Vagina (tissue), 2 donors: ENCODE measurements at regions not wholly inside any gene's neighbourhood (a gene's known extent, or its start where the extent isn't known, plus 50 kb on each side); places are given as distances from the start of the nearest gene placed in this dataset.
"Not testable (repeated sequence)": the region's sequence is repeated elsewhere in the genome, so short reads cannot be mapped to it uniquely, and the experiment has no call there.

Experiments
- DNase-seq, 2 donors: peaks; one replicate each; pipeline ENCODE4 v3.0.0-alpha.2; 2017; ENCODE audit errors: extremely low spot score in 2 of 2
- H3K27ac ChIP-seq: fragments of 200-600 bp; sonication (generic); one replicate; pipeline ENCODE4 v1.5.1; 2019
- H3K27me3 ChIP-seq: fragments of 200-600 bp; sonication (generic); one replicate; pipeline ENCODE4 v1.5.1; 2019
- H3K36me3 ChIP-seq, 2 donors: fragments of 200-600 bp; sonication (generic); one replicate each; pipeline ENCODE4 v1.5.1; 2017 to 2019
- H3K4me1 ChIP-seq: fragments of 200-600 bp; sonication (generic); one replicate; pipeline ENCODE4 v1.5.1; 2019
- H3K4me3 ChIP-seq, 2 donors: fragments of 200-600 bp; sonication (generic); 1 replicate in 1 of 2; 2 replicates in 1 of 2; pipeline ENCODE4 v1.5.1; 2016 to 2019
- H3K9me3 ChIP-seq: fragments of 200-600 bp; sonication (generic); one replicate; pipeline ENCODE4 v1.5.1; 2019
- CTCF ChIP-seq, 3 experiments: fragments of 450-650 bp in 2 of 3; fragments of 200-600 bp in 1 of 3; sonication (generic) in 1 of 3; IDR thresholded peaks; one replicate each; pipeline ENCODE4 v1.5.1; 2017 to 2019; ENCODE audit warnings: antibody characterized with exemption in 3 of 3, mild to moderate bottlenecking in 2 of 3, moderate library complexity in 2 of 3
- POLR2A ChIP-seq, 2 donors: fragments of 450-650 bp; IDR thresholded peaks; one replicate each; pipeline ENCODE4 v1.6.1; 2017; ENCODE audit warnings: antibody characterized with exemption in 2 of 2, mild to moderate bottlenecking in 2 of 2, moderate library complexity in 2 of 2
- POLR2AphosphoS5 ChIP-seq, 2 donors: sonication (generic); formaldehyde crosslinking; IDR thresholded peaks; one replicate each; pipeline ENCODE4 v1.9.0; 2017; ENCODE audit warnings: antibody characterized with exemption in 2 of 2, mild to moderate bottlenecking in 2 of 2, low read depth in 1 of 2; ENCODE audit not compliant: insufficient read depth in 1 of 2
- intact Hi-C: fragments of 100-400 bp; cut with DNase I; formaldehyde crosslinking; loops from one replicate; pipeline ENCODE4 v1.15.1; 2023

GRCh38 chr1:221040101-221040500 lies 160.9 kb downstream of the HLX start:
- H3K4me3 ChIP-seq = no peak overlapping the region
- no peaks in the 10 kb centered on the region for H3K4me1 ChIP-seq
- H3K27ac ChIP-seq = no peak overlapping the region
- H3K9me3 ChIP-seq = no peaks in the 10 kb centered on the region
- H3K36me3 ChIP-seq = no peaks in the 10 kb centered on the region
- intact Hi-C loops = no loop called here
- H3K27me3 ChIP-seq = no peaks in the 10 kb centered on the region
- no peak for DNase-seq
- TF ChIP-seq POLR2A (IDR thresholded peaks at IDR 0.05) = no peak
- TF ChIP-seq POLR2AphosphoS5 (IDR thresholded peaks at IDR 0.05; ENCODE audit: insufficient read depth in 1 of 2, low read depth in 1 of 2) = no peak
- TF ChIP-seq CTCF (IDR thresholded peaks at IDR 0.05) = no peak

- Histone ChIP-seq H3K4me3 (no peak overlapping the region), H3K9me3 (no peaks in the 10 kb centered on the region), H3K27me3 (no peaks in the 10 kb centered on the region), H3K4me1 (no peaks in the 10 kb centered on the region), H3K27ac (no peak overlapping the region), H3K36me3 (no peaks in the 10 kb centered on the region)
- intact Hi-C loops = no loop called here
- DNase-seq = no peak
- TF ChIP-seq POLR2AphosphoS5 (IDR thresholded peaks at IDR 0.05; ENCODE audit: insufficient read depth in 1 of 2, low read depth in 1 of 2) = no peak
- TF ChIP-seq CTCF (IDR thresholded peaks at IDR 0.05) = no peak
- TF ChIP-seq POLR2A (IDR thresholded peaks at IDR 0.05) = no peak
Observed at GRCh38 chr1:221040691-221041285, 161.5 kb downstream of the HLX start.

- Histone ChIP-seq H3K4me1 (no peaks in the 10 kb centered on the region), H3K9me3 (no peaks in the 10 kb centered on the region), H3K4me3 (no peak overlapping the region), H3K27ac (no peak overlapping the region), H3K27me3 (no peaks in the 10 kb centered on the region), H3K36me3 (no peaks in the 10 kb centered on the region)
- DNase-seq = no peak
- intact Hi-C loops = no loop called here
- TF ChIP-seq POLR2AphosphoS5 (IDR thresholded peaks at IDR 0.05; ENCODE audit: insufficient read depth in 1 of 2, low read depth in 1 of 2) (no peak), CTCF (IDR thresholded peaks at IDR 0.05) (no peak), POLR2A (IDR thresholded peaks at IDR 0.05) (no peak)
Observed at GRCh38 chr1:221044538-221044937, 165.3 kb downstream of the HLX start.

- Histone ChIP-seq H3K4me1 (no peaks in the 10 kb centered on the region), H3K9me3 (no peaks in the 10 kb centered on the region), H3K27me3 (no peaks in the 10 kb centered on the region), H3K36me3 (no peaks in the 10 kb centered on the region), H3K27ac (no peak overlapping the region), H3K4me3 (no peak overlapping the region)
- DNase-seq = no peak
- TF ChIP-seq POLR2AphosphoS5 (IDR thresholded peaks at IDR 0.05; ENCODE audit: insufficient read depth in 1 of 2, low read depth in 1 of 2) = no peak
- TF ChIP-seq CTCF (IDR thresholded peaks at IDR 0.05) = no peak
- TF ChIP-seq POLR2A (IDR thresholded peaks at IDR 0.05) = no peak
- intact Hi-C loops = no loop called here
Observed at GRCh38 chr1:221045151-221045550, 165.9 kb downstream of the HLX start.

- no peaks in the 10 kb centered on the region for H3K36me3 ChIP-seq
- H3K4me3 ChIP-seq = no peak overlapping the region
- intact Hi-C loops = no loop called here
- no peaks in the 10 kb centered on the region for H3K4me1 ChIP-seq
- TF ChIP-seq POLR2A (IDR thresholded peaks at IDR 0.05) (no peak), CTCF (IDR thresholded peaks at IDR 0.05) (no peak)
- no peak for DNase-seq
- H3K9me3 ChIP-seq = no peaks in the 10 kb centered on the region
- no peak overlapping the region for H3K27ac ChIP-seq
- no peaks in the 10 kb centered on the region for H3K27me3 ChIP-seq
Observed at GRCh38 chr1:221045842-221046831, 166.9 kb downstream of the HLX start.

GRCh38 chr1:221051391-221051790 lies 172.1 kb downstream of the HLX start:
- intact Hi-C loops, H3K27me3 ChIP-seq, H3K27ac ChIP-seq, H3K4me3 ChIP-seq, H3K4me1 ChIP-seq, H3K9me3 ChIP-seq, H3K36me3 ChIP-seq, DNase-seq: not testable (repeated sequence)
